K562 (cell line): ENCODE measurements at regions not wholly inside any gene's neighbourhood (a gene's known extent, or its start where the extent isn't known, plus 50 kb on each side); places are given as distances from the start of the nearest gene placed in this dataset.

Experiments
- ATAC-seq: fragments of 200-7000 bp; cut with Tn5 transposase; 3 replicates; pipeline ENCODE4 v1.9.1; 2020; ENCODE audit warnings: moderate library complexity
- BruUV-seq: library from RNA; stranded (reverse); fragments of 400-500 nt; replicated peaks from 2 replicates; lab custom pipeline; 2021; lab: Mats Ljungman, UMichigan
- CTCF ChIA-PET: fragments of 300-600 bp; formaldehyde crosslinking; extraction: SDS; loops from one replicate; lab custom pipeline; 2021; ENCODE audit warnings: low intra/inter-chr PET ratio; lab: Yijun Ruan, JAX
- POLR2A ChIA-PET: fragments of 300-600, 350-650 bp; sonication (Branson Sonifier 250); formaldehyde crosslinking; extraction: SDS; loops from one replicate; lab custom pipeline; 2021; ENCODE audit warnings: antibody characterized with exemption, inconsistent platforms; lab: Yijun Ruan, JAX
- DNase-seq, 4 experiments: peaks; one replicate each; pipeline versions ENCODE4 v3.0.0 to v3.0.0-alpha.2; 2011 to 2018; ENCODE audit warnings: low spot score in 3 of 4, mixed read lengths in 3 of 4; ENCODE audit errors: extremely low read depth in 1 of 4
- FAIRE-seq: peaks from 2 replicates; lab custom pipeline; 2011; peaks lifted over from hg19 to GRCh38; lab: Jason Lieb, UNC
- H2AFZ ChIP-seq: 2 replicates; pipeline ENCODE4 v1.6.0; 2011; ENCODE audit warnings: low read depth, low read length, control low read depth, inconsistent platforms
- H3K27ac ChIP-seq: fragments of 200-600 bp; 3 replicates; pipeline ENCODE4 v1.8.0; 2011; ENCODE audit warnings: low read depth, mild to moderate bottlenecking, control low read depth, inconsistent platforms, low read length, moderate library complexity, mixed read lengths; ENCODE audit errors: extremely low read depth
- H3K27me3 ChIP-seq, 2 experiments: fragments of 300-600 bp in 1 of 2; 2 replicates in 1 of 2; 3 replicates in 1 of 2; pipeline versions ENCODE4 v1.6.0 to v1.8.0; 2011; ENCODE audit warnings: inconsistent platforms in 2 of 2, low read length in 2 of 2, mild to moderate bottlenecking in 1 of 2, mixed read lengths in 1 of 2, moderate library complexity in 1 of 2; ENCODE audit not compliant: control insufficient read depth in 2 of 2, insufficient read depth in 2 of 2
- H3K36me3 ChIP-seq: fragments of 300-600 bp; 3 replicates; pipeline ENCODE4 v1.8.0; 2011; ENCODE audit warnings: mild to moderate bottlenecking, low read length, inconsistent platforms; ENCODE audit not compliant: control insufficient read depth, insufficient read depth
- H3K4me1 ChIP-seq, 2 experiments: fragments of 200-600 bp in 1 of 2; replicated peaks in 1 of 2; 2 replicates in 1 of 2; 3 replicates in 1 of 2; pipeline versions ENCODE4 v1.5.1 to v1.8.0; 2011; ENCODE audit warnings: inconsistent platforms in 2 of 2, low read length in 2 of 2, mild to moderate bottlenecking in 1 of 2, mixed read lengths in 1 of 2, moderate library complexity in 1 of 2; ENCODE audit not compliant: control insufficient read depth in 2 of 2, insufficient read depth in 2 of 2
- H3K4me2 ChIP-seq: 2 replicates; pipeline ENCODE4 v1.6.1; 2011; ENCODE audit warnings: low read length, control low read depth, inconsistent platforms, mixed read lengths; ENCODE audit not compliant: insufficient read depth
- H3K4me3 ChIP-seq: fragments of 200-600 bp; sonication (generic), shearing (Covaris generic); 2 replicates; pipeline ENCODE4 v1.5.1; 2016; ENCODE audit warnings: control low read depth, inconsistent platforms
- H3K79me2 ChIP-seq: fragments of 200-600 bp; 3 replicates; pipeline ENCODE4 v1.8.0; 2011; ENCODE audit warnings: low read length, inconsistent platforms; ENCODE audit not compliant: control insufficient read depth, insufficient read depth
- H3K9ac ChIP-seq, 2 experiments: 2 replicates each; pipeline versions ENCODE4 v1.6.0 to v1.6.1; 2011; ENCODE audit warnings: low read depth in 2 of 2, low read length in 2 of 2, control low read depth in 1 of 2, inconsistent platforms in 1 of 2, mild to moderate bottlenecking in 1 of 2, mixed read lengths in 1 of 2; ENCODE audit not compliant: insufficient read depth in 1 of 2
- H3K9me1 ChIP-seq: one replicate; pipeline ENCODE4 v1.6.0; 2011; ENCODE audit warnings: inconsistent platforms, mild to moderate bottlenecking, low read length, moderate library complexity; ENCODE audit not compliant: control insufficient read depth, insufficient read depth
- H3K9me3 ChIP-seq: replicated peaks from 2 replicates; pipeline ENCODE4 v1.5.1; 2011; ENCODE audit warnings: low read depth, low read length, inconsistent platforms; ENCODE audit not compliant: control insufficient read depth, insufficient read depth
- H4K20me1 ChIP-seq: replicated peaks from 2 replicates; pipeline ENCODE4 v1.6.1; 2011; ENCODE audit warnings: low read length, inconsistent platforms, mixed read lengths; ENCODE audit not compliant: control insufficient read depth, insufficient read depth
- ASH1L ChIP-seq: fragments of 450-650 bp; IDR thresholded peaks from 2 replicates; pipeline ENCODE4 v1.6.1; 2018; ENCODE audit warnings: borderline replicate concordance, mild to moderate bottlenecking, low read depth; ENCODE audit not compliant: partially characterized antibody
- GATA2 ChIP-seq: sonication (generic); formaldehyde crosslinking; IDR thresholded peaks from 2 replicates; pipeline ENCODE4 v1.4.0; 2020; ENCODE audit warnings: mild to moderate bottlenecking, missing genetic modification reagents
- SIX5 ChIP-seq, 2 experiments: IDR thresholded peaks; 2 replicates each; pipeline ENCODE4 v1.6.1; 2011; ENCODE audit warnings: low read length in 2 of 2, borderline replicate concordance in 1 of 2, low read depth in 1 of 2, mild to moderate bottlenecking in 1 of 2, moderate library complexity in 1 of 2; ENCODE audit not compliant: insufficient read depth in 1 of 2
- ZHX1 ChIP-seq: fragments of 150-350 bp; conservative IDR thresholded peaks from 2 replicates; pipeline ENCODE4 v1.6.1; 2014; ENCODE audit warnings: low read length
- ZNF263 ChIP-seq: sonication (generic); formaldehyde crosslinking; IDR thresholded peaks from 2 replicates; pipeline ENCODE4 v1.8.0; 2022; ENCODE audit warnings: mild to moderate bottlenecking, missing genetic modification reagents, borderline replicate concordance
- ZNF79 ChIP-seq: fragments of 250-450 bp; sonication (Bioruptor Pico); IDR thresholded peaks from 2 replicates; pipeline ENCODE4 v1.4.0; 2020; ENCODE audit warnings: low read depth, mild to moderate bottlenecking, moderate library complexity
- WGBS: fragments of 100-300 bp; shearing (Covaris generic); methylation state at CpG from one replicate; pipeline ENCODE4 v1.1.6; 2016; ENCODE audit warnings: low coverage, mixed read lengths; ENCODE audit not compliant: insufficient coverage; ENCODE audit errors: missing lambda C conversion rate; 5-methylcytosine and 5-hydroxymethylcytosine counted together
- in situ Hi-C: fragments of 300-500 bp; cut with MboI; formaldehyde crosslinking; loops from 4 replicates; pipeline ENCODE4 v1.15.0; 2018; ENCODE audit warnings: inconsistent platforms, mixed read lengths
- intact Hi-C: fragments of 100-400 bp; cut with micrococcal nuclease; formaldehyde crosslinking; loops from 2 replicates; pipeline ENCODE4 v1.14.2; 2022

GRCh38 chr6:25085756-25086155 lies 150.0 kb upstream of the RIPOR2 start (continued):
- TF ChIP-seq ZHX1: no peak

- Histone ChIP-seq H3K4me3 (no peak overlapping the region), H3K79me2 (no peaks in the 10 kb centered on the region), H3K4me1 (no peaks in the 10 kb centered on the region), H3K4me2 (no peak overlapping the region), H3K27me3 (peaks cover 7 to 19% of the 10 kb centered on the region in 2 experiments), H3K9me1 (no peaks in the 10 kb centered on the region), H4K20me1 (no peaks in the 10 kb centered on the region), H2AFZ (no peak overlapping the region), H3K27ac (no peak overlapping the region), H3K9ac (no peak overlapping the region), H3K36me3 (no peaks in the 10 kb centered on the region), H3K9me3 (no peaks in the 10 kb centered on the region)
- FAIRE-seq: no peak
- CTCF ChIA-PET: no interaction called here
- DNase-seq: no peak
- no TSS peak for BruUV-seq
- WGBS: 1% methylated on average over 9 of the region's 9 CpGs
- in situ Hi-C loops (no loop called here), intact Hi-C loops (loop anchor here (10.0 kb wide), 1 partner anchor 518 kb away; no protein-coding TSS in a partner anchor)
- POLR2A ChIA-PET: no interaction called here
- no peak for ATAC-seq
- TF ChIP-seq GATA2 (no peak), ZNF263 (CRISPR knock-in tag) (no peak), SIX5 (IDR thresholded peaks at IDR 0.05; ENCODE audit: borderline replicate concordance in 1 of 2, insufficient read depth in 1 of 2, low read depth in 1 of 2, low read length in 2 of 2) (no peak), ZNF79 (CRISPR knock-in tag) (peak; percentile 96), ASH1L (no peak)
Measured at GRCh38 chr6:25086500-25087091, 150.8 kb upstream of the RIPOR2 start.
